IPS DF 19.7 (cell line): ENCODE measurements at regions not wholly inside any gene's neighbourhood (a gene's known extent, or its start where the extent isn't known, plus 50 kb on each side); places are given as distances from the start of the nearest gene placed in this dataset.
"Not testable (repeated sequence)": the region's sequence is repeated elsewhere in the genome, so short reads cannot be mapped to it uniquely, and the experiment has no call there.

Experiments used
- DNase-seq: peaks from one replicate; pipeline ENCODE4 v3.0.0-alpha.2; 2013; ENCODE audit warnings: low read depth, low spot score

- not testable (repeated sequence) for DNase-seq
Measured at GRCh38 chr10:118420049-118420448, 77.9 kb upstream of the FAM204A start.

- no peak for DNase-seq
Measured at GRCh38 chr10:118412932-118413331, 70.8 kb upstream of the FAM204A start.

GRCh38 chr10:118412132-118412760 lies 70.1 kb upstream of the FAM204A start:
- no peak for DNase-seq

- no peak for DNase-seq
Measured at GRCh38 chr10:118409295-118409694, 67.2 kb upstream of the FAM204A start.

GRCh38 chr10:118408181-118408580 lies 66.1 kb upstream of the FAM204A start:
- no peak for DNase-seq

- no peak for DNase-seq
Measured at GRCh38 chr10:118407777-118408176, 65.7 kb upstream of the FAM204A start.

- DNase-seq, result no peak
Measured at GRCh38 chr10:118407026-118407425, 64.9 kb upstream of the FAM204A start.

- DNase-seq, result no peak
Measured at GRCh38 chr10:118405928-118406327, 63.8 kb upstream of the FAM204A start.

- DNase-seq, result no peak
Measured at GRCh38 chr10:118403967-118404366, 61.8 kb upstream of the FAM204A start.

GRCh38 chr10:118401708-118402193 lies 59.6 kb upstream of the FAM204A start:
- DNase-seq, result no peak

GRCh38 chr10:118397391-118397790 lies 55.3 kb upstream of the FAM204A start:
- no peak for DNase-seq

- DNase-seq, result no peak
Measured at GRCh38 chr10:118395947-118396346, 53.8 kb upstream of the FAM204A start.

- no peak for DNase-seq
Measured at GRCh38 chr10:118394301-118395200, 52.4 kb upstream of the FAM204A start.

- no peak for DNase-seq
Measured at GRCh38 chr10:118392761-118393160, 50.6 kb upstream of the FAM204A start.
